ENCODE measurements at regions not wholly inside any gene's neighbourhood (a gene's known extent, or its start where the extent isn't known, plus 50 kb on each side); places are given as distances from the start of the nearest gene placed in this dataset.

- TF ChIP-seq POLR2A (IDR thresholded peaks at IDR 0.05) (no peak), CTCF (IDR thresholded peaks at IDR 0.05) (no peak), EP300 (IDR thresholded peaks at IDR 0.05) (no peak)
These were observed 141.0 kb downstream of the SLC17A6 start for GRCh38 chr11:22479208-22479607.
